K562 (cell line): ENCODE measurements at regions not wholly inside any gene's neighbourhood (a gene's known extent, or its start where the extent isn't known, plus 50 kb on each side); places are given as distances from the start of the nearest gene placed in this dataset.

Experiments used
- ATF6 ChIP-seq: sonication (generic); formaldehyde crosslinking; IDR thresholded peaks from 2 replicates; pipeline ENCODE4 v1.4.0; 2020; ENCODE audit warnings: mild to moderate bottlenecking, missing genetic modification reagents
- BHLHE40 ChIP-seq: IDR thresholded peaks from 2 replicates; pipeline ENCODE4 v1.6.1; 2011; ENCODE audit warnings: low read length, improper control_type of control experiment
- CTBP1 ChIP-seq: fragments of 450-650 bp; IDR thresholded peaks from 2 replicates; pipeline ENCODE4 v1.6.1; 2016; ENCODE audit warnings: borderline replicate concordance
- DMBX1 ChIP-seq: fragments of 250-450 bp; sonication (Bioruptor Pico); IDR thresholded peaks from 2 replicates; pipeline ENCODE4 v1.8.0; 2022; ENCODE audit warnings: inconsistent platforms, mild to moderate bottlenecking, moderate library complexity, borderline replicate concordance
- ETV5 ChIP-seq: sonication (generic); formaldehyde crosslinking; IDR thresholded peaks from 2 replicates; pipeline ENCODE4 v1.4.0; 2020; ENCODE audit warnings: low read depth, mild to moderate bottlenecking, missing genetic modification reagents
- KAT7 ChIP-seq: sonication (generic); formaldehyde crosslinking; IDR thresholded peaks from 2 replicates; pipeline ENCODE4 v1.8.0; 2022; ENCODE audit warnings: missing genetic modification reagents, mild to moderate bottlenecking, borderline replicate concordance
- MBD2 ChIP-seq: sonication (generic); IDR thresholded peaks from 2 replicates; pipeline ENCODE4 v1.6.1; 2016; ENCODE audit warnings: low read depth, borderline replicate concordance
- MEF2D ChIP-seq: conservative IDR thresholded peaks from 2 replicates; pipeline ENCODE4 v1.6.1; 2016; ENCODE audit warnings: low read depth, missing genetic modification characterization, missing compliant biosample characterization
- MTF1 ChIP-seq: fragments of 250-450 bp; sonication (Bioruptor Pico); IDR thresholded peaks from 2 replicates; pipeline ENCODE4 v1.9.0; 2021; ENCODE audit warnings: moderate library complexity, mild to moderate bottlenecking, inconsistent platforms, borderline replicate concordance
- NEUROD1 ChIP-seq: fragments of 150-350 bp; IDR thresholded peaks from 2 replicates; pipeline ENCODE4 v1.6.1; 2014; ENCODE audit warnings: borderline replicate concordance, low read length, low read depth; ENCODE audit not compliant: partially characterized antibody
- NR1H2 ChIP-seq: sonication (generic); formaldehyde crosslinking; IDR thresholded peaks from 2 replicates; pipeline ENCODE4 v1.4.0; 2020; ENCODE audit warnings: mild to moderate bottlenecking, missing genetic modification reagents
- RB1 ChIP-seq: fragments of 450-650 bp; IDR thresholded peaks from 2 replicates; pipeline ENCODE4 v1.6.1; 2017; ENCODE audit warnings: low read depth, mild to moderate bottlenecking
- RBFOX2 ChIP-seq: fragments of 200-400 bp; formaldehyde crosslinking; IDR thresholded peaks from 2 replicates; pipeline ENCODE4 v1.6.1; 2017; ENCODE audit warnings: low read depth, mild to moderate bottlenecking, low read length, moderate library complexity
- SNRNP70 ChIP-seq: fragments of 200-400 bp; formaldehyde crosslinking; optimal IDR thresholded peaks from 2 replicates; pipeline ENCODE3; 2017; ENCODE audit warnings: low read depth, low read length
- SOX6 ChIP-seq: fragments of 450-650 bp; IDR thresholded peaks from 2 replicates; pipeline ENCODE4 v1.6.1; 2014; ENCODE audit warnings: mild to moderate bottlenecking
- SP1 ChIP-seq: sonication (generic); formaldehyde crosslinking; IDR thresholded peaks from 2 replicates; pipeline ENCODE4 v1.8.1; 2022; ENCODE audit warnings: mild to moderate bottlenecking, missing genetic modification reagents
- SP2 ChIP-seq: IDR thresholded peaks from 2 replicates; pipeline ENCODE4 v1.6.1; 2011; ENCODE audit warnings: mild to moderate bottlenecking, low read depth, low read length, moderate library complexity; ENCODE audit not compliant: poor library complexity, severe bottlenecking; ENCODE audit errors: extremely low read depth
- SUPT5H ChIP-seq: fragments of 450-650 bp; IDR thresholded peaks from 2 replicates; pipeline ENCODE4 v1.6.1; 2016
- TCF3 ChIP-seq: sonication (generic); formaldehyde crosslinking; IDR thresholded peaks from 2 replicates; pipeline ENCODE4 v1.4.0; 2020; ENCODE audit warnings: mild to moderate bottlenecking, missing genetic modification reagents
- USF1 ChIP-seq: sonication (generic); formaldehyde crosslinking; IDR thresholded peaks from 2 replicates; pipeline ENCODE4 v1.9.0; 2022; ENCODE audit warnings: mild to moderate bottlenecking, missing genetic modification reagents
- ZBTB49 ChIP-seq: sonication (generic); formaldehyde crosslinking; IDR thresholded peaks from 2 replicates; pipeline ENCODE4 v1.8.0; 2022; ENCODE audit warnings: missing genetic modification reagents, mild to moderate bottlenecking, borderline replicate concordance
- ZFPM2 ChIP-seq: fragments of 250-450 bp; sonication (Bioruptor Pico); IDR thresholded peaks from 2 replicates; pipeline ENCODE4 v1.5.1; 2022; ENCODE audit warnings: mild to moderate bottlenecking
- ZNF143 ChIP-seq: sonication (generic); formaldehyde crosslinking; IDR thresholded peaks from 2 replicates; pipeline ENCODE4 v1.9.0; 2022; ENCODE audit warnings: mild to moderate bottlenecking, missing genetic modification reagents
- ZNF76 ChIP-seq: fragments of 250-450 bp; sonication (Bioruptor Pico); IDR thresholded peaks from 2 replicates; pipeline ENCODE4 v1.4.0; 2020; ENCODE audit warnings: mild to moderate bottlenecking, moderate library complexity, borderline replicate concordance

- TF ChIP-seq ZBTB49 (no peak), MBD2 (no peak), NR1H2 (CRISPR knock-in tag) (0 out of 2 replicates have a peak, but pooled peaks have one; percentile 36), SUPT5H (no peak), ZFPM2 (CRISPR knock-in tag) (no peak), ATF6 (no peak), SP1 (CRISPR knock-in tag) (no peak), USF1 (CRISPR knock-in tag) (peak; percentile 85), SP2 (no peak), NEUROD1 (no peak), CTBP1 (peak; percentile 38; the same call in 1 of the 2 replicates), SNRNP70 (no peak), ZNF143 (no peak), RBFOX2 (no peak), SOX6 (0 out of 2 replicates have a peak, but pooled peaks have one; percentile 10), BHLHE40 (peak; percentile 99), KAT7 (CRISPR knock-in tag) (no peak), DMBX1 (CRISPR knock-in tag) (peak; percentile 52; the same call in 1 of the 2 replicates), MTF1 (CRISPR knock-in tag) (no peak), RB1 (peak; percentile 19; the same call in 1 of the 2 replicates), TCF3 (CRISPR knock-in tag) (no peak), MEF2D (tag) (0 out of 2 replicates have a peak, but pooled peaks have one; percentile 16), ZNF76 (CRISPR knock-in tag) (no peak), ETV5 (no peak)
Measured at GRCh38 chr2:43169987-43170386, 56.4 kb downstream of the ZFP36L2 start (continued).
